IMR-90 (cell line): ENCODE measurements at regions not wholly inside any gene's neighbourhood (a gene's known extent, or its start where the extent isn't known, plus 50 kb on each side); places are given as distances from the start of the nearest gene placed in this dataset.

Experiments used
- ATAC-seq: fragments of 200-7000 bp; cut with Tn5 transposase; 2 replicates; pipeline ENCODE4 v1.9.1; 2020; ENCODE audit warnings: low read depth, mild to moderate bottlenecking, moderate library complexity
- BruUV-seq: library from RNA; stranded (reverse); fragments of 400-500 nt; replicated peaks from 2 replicates; lab custom pipeline; 2021; lab: Mats Ljungman, UMichigan
- CTCF ChIA-PET: fragments of 300-600 bp; formaldehyde crosslinking; extraction: SDS; loops from one replicate; lab custom pipeline; 2021; ENCODE audit warnings: antibody characterized with exemption; lab: Yijun Ruan, JAX
- POLR2A ChIA-PET: fragments of 300-600 bp; sonication (Branson Sonifier 250); formaldehyde crosslinking; loops from one replicate; lab custom pipeline; 2022; ENCODE audit warnings: antibody characterized with exemption; ENCODE audit not compliant: unreplicated experiment; lab: Charles Lee
- DNase-seq: peaks from one replicate; pipeline ENCODE4 v3.0.0; 2013
- H2AFZ ChIP-seq: replicated peaks from 2 replicates; pipeline ENCODE3; 2013; ENCODE audit warnings: low read length, mild to moderate bottlenecking; ENCODE audit not compliant: poor library complexity
- H2AK5ac ChIP-seq: 2 replicates; pipeline ENCODE4 v1.6.1; 2013; ENCODE audit warnings: low read depth, low read length, inconsistent platforms
- H2AK9ac ChIP-seq: replicated peaks from 2 replicates; pipeline ENCODE3; 2013; ENCODE audit warnings: mild to moderate bottlenecking, low read depth, low read length, moderate library complexity; ENCODE audit not compliant: poor library complexity
- H2BK120ac ChIP-seq: 2 replicates; pipeline ENCODE4 v1.6.1; 2013; ENCODE audit warnings: low read depth, low read length, inconsistent platforms
- H2BK15ac ChIP-seq: 3 replicates; pipeline ENCODE4 v1.6.1; 2013; ENCODE audit warnings: low read depth, low read length, inconsistent platforms
- H2BK20ac ChIP-seq: 2 replicates; pipeline ENCODE4 v1.6.1; 2013; ENCODE audit warnings: low read depth, mild to moderate bottlenecking, inconsistent platforms, low read length, moderate library complexity
- H2BK5ac ChIP-seq: 2 replicates; pipeline ENCODE4 v1.6.1; 2013; ENCODE audit warnings: mild to moderate bottlenecking, low read depth, low read length, inconsistent platforms; ENCODE audit not compliant: poor library complexity, severe bottlenecking
- H3K14ac ChIP-seq: replicated peaks from 2 replicates; pipeline ENCODE4 v1.6.1; 2013; ENCODE audit warnings: low read depth, low read length, inconsistent platforms
- H3K18ac ChIP-seq: 2 replicates; pipeline ENCODE4 v1.6.1; 2013; ENCODE audit warnings: low read depth, low read length, control low read depth
- H3K23ac ChIP-seq: 2 replicates; pipeline ENCODE4 v1.6.1; 2013; ENCODE audit warnings: low read depth, low read length, inconsistent platforms
- H3K27ac ChIP-seq: 2 replicates; pipeline ENCODE4 v1.5.1; 2013; ENCODE audit warnings: mild to moderate bottlenecking, control low read depth, low read length; ENCODE audit not compliant: insufficient read depth
- H3K27me3 ChIP-seq: 2 replicates; pipeline ENCODE4 v1.6.1; 2013; ENCODE audit warnings: low read length; ENCODE audit not compliant: control insufficient read depth, insufficient read depth
- H3K36me3 ChIP-seq: 2 replicates; pipeline ENCODE4 v1.6.1; 2013; ENCODE audit warnings: low read length, mixed read lengths; ENCODE audit not compliant: control insufficient read depth, insufficient read depth
- H3K4ac ChIP-seq: 2 replicates; pipeline ENCODE4 v1.6.1; 2013; ENCODE audit warnings: low read depth, low read length, inconsistent platforms
- H3K4me1 ChIP-seq: 2 replicates; pipeline ENCODE4 v1.6.1; 2013; ENCODE audit warnings: low read length, mixed read lengths; ENCODE audit not compliant: control insufficient read depth, insufficient read depth
- H3K4me2 ChIP-seq: 2 replicates; pipeline ENCODE4 v1.6.1; 2013; ENCODE audit warnings: low read depth, mild to moderate bottlenecking, control low read depth, low read length, moderate library complexity
- H3K4me3 ChIP-seq: 2 replicates; pipeline ENCODE4 v1.5.1; 2013; ENCODE audit warnings: low read depth, mild to moderate bottlenecking, control low read depth, low read length, moderate library complexity; ENCODE audit not compliant: insufficient read depth
- H3K56ac ChIP-seq: 2 replicates; pipeline ENCODE4 v1.6.1; 2013; ENCODE audit warnings: low read length, inconsistent platforms; ENCODE audit not compliant: insufficient read depth; ENCODE audit errors: extremely low read depth
- H3K79me1 ChIP-seq, 2 experiments: 2 replicates each; pipeline ENCODE4 v1.6.1; 2013; ENCODE audit warnings: low read length in 2 of 2, inconsistent platforms in 1 of 2, low read depth in 1 of 2
- H3K9ac ChIP-seq: 2 replicates; pipeline ENCODE4 v1.6.1; 2013; ENCODE audit warnings: low read depth, low read length, control low read depth
- H3K9me1 ChIP-seq: 2 replicates; pipeline ENCODE4 v1.6.1; 2013; ENCODE audit warnings: low read length, inconsistent platforms; ENCODE audit not compliant: insufficient read depth
- H3K9me3 ChIP-seq: 2 replicates; pipeline ENCODE4 v1.6.1; 2013; ENCODE audit warnings: low read length; ENCODE audit not compliant: control insufficient read depth, insufficient read depth
- H4K20me1 ChIP-seq: 2 replicates; pipeline ENCODE4 v1.6.1; 2013; ENCODE audit warnings: low read length, inconsistent platforms; ENCODE audit not compliant: insufficient read depth
- H4K5ac ChIP-seq: 2 replicates; pipeline ENCODE4 v1.6.1; 2013; ENCODE audit warnings: mild to moderate bottlenecking, low read depth, low read length, control low read depth
- H4K8ac ChIP-seq, 2 experiments: 2 replicates each; pipeline ENCODE4 v1.6.1; 2013; ENCODE audit warnings: low read depth in 2 of 2, low read length in 2 of 2, control low read depth in 1 of 2, inconsistent platforms in 1 of 2
- H4K91ac ChIP-seq: 2 replicates; pipeline ENCODE4 v1.6.1; 2013; ENCODE audit warnings: low read depth, low read length, inconsistent platforms; ENCODE audit not compliant: insufficient read depth
- CEBPB ChIP-seq: IDR thresholded peaks from 2 replicates; pipeline ENCODE4 v1.6.1; 2012; ENCODE audit warnings: low read depth, low read length, improper control_type of control experiment
- NFE2L2 ChIP-seq: fragments of 150-350 bp; IDR thresholded peaks from 2 replicates; pipeline ENCODE4 v1.6.1; 2016; ENCODE audit warnings: low read depth, mild to moderate bottlenecking, low read length
- dilution Hi-C: fragments of 300-500 bp; cut with HindIII; formaldehyde crosslinking; loops from one replicate; pipeline ENCODE4 v1.14.3; 2018; ENCODE audit warnings: low sequenced_read_pairs; ENCODE audit not compliant: unreplicated experiment
- in situ Hi-C: fragments of 300-500 bp; cut with MboI; formaldehyde crosslinking; loops from 3 replicates; pipeline ENCODE4 v1.14.3; 2019; ENCODE audit warnings: low sequenced_read_pairs, inconsistent platforms, mixed read lengths
- intact Hi-C: fragments of 100-400 bp; cut with micrococcal nuclease; formaldehyde crosslinking; loops from 2 replicates; pipeline ENCODE4 v1.10.0; 2022

DNA sequence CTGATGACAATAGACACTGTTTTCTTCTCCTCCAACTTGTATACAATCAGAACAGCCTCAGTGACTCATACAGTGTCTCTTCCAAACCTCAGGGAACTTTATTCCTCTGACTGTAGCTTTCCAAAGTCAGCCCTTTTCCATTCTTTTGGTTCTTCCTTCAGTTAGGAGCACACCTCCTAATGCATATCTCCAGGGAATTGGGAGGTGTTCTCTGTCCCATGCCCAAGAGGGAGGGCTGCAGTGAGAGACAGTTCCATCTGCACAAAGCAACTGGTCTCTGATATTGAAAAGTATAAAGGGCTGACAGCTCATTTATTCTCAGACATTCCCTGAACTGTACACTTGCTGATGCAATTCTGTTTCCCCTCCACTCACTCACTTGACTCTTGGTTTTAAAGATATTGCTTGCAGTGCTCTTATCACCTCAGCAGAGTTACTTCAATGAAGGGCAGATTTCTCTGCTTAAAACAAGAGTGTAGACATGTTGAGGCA lies 337.8 kb upstream of the TBC1D5 start:
- Histone ChIP-seq H3K56ac (no peak overlapping the region), H3K18ac (no peak overlapping the region), H4K91ac (no peak overlapping the region), H2BK20ac (no peak overlapping the region), H3K36me3 (no peaks in the 10 kb centered on the region), H3K27ac (no peak overlapping the region), H3K79me1 (no peaks in the 10 kb centered on the region), H2BK5ac (no peak overlapping the region), H3K4me3 (no peak overlapping the region), H2AK9ac (no peak overlapping the region), H3K4me2 (no peak overlapping the region), H2BK120ac (no peak overlapping the region), H3K27me3 (no peaks in the 10 kb centered on the region), H3K4me1 (no peaks in the 10 kb centered on the region; the same call in 1 of the 2 replicates), H3K9me3 (no peaks in the 10 kb centered on the region), H4K5ac (no peak overlapping the region), H3K14ac (no peak overlapping the region), H4K8ac (no peak overlapping the region), H3K9me1 (no peaks in the 10 kb centered on the region), H2BK15ac (no peak overlapping the region), H3K23ac (no peak overlapping the region), H3K4ac (no peak overlapping the region), H2AK5ac (no peak overlapping the region), H3K9ac (no peak overlapping the region), H2AFZ (no peak overlapping the region), H4K20me1 (no peaks in the 10 kb centered on the region)
- TF ChIP-seq NFE2L2, result no peak
- TF ChIP-seq CEBPB, result 0 out of 2 replicates have a peak, but pooled peaks have one; percentile 1
- in situ Hi-C loops (no loop called here), dilution Hi-C loops (no loop called here), intact Hi-C loops (no loop called here)
- ChIA-PET POLR2A (no interaction called here), CTCF (interaction anchor here (0.6 kb wide), 1 partner anchor 133 kb away, joined by 4 read pairs; no protein-coding TSS in a partner anchor)
- ATAC-seq (peak; percentile 46; the same call in 1 of the 2 replicates), DNase-seq (peak; percentile 37)
- no TSS peak for BruUV-seq
